ENCODE measurements at regions not wholly inside any gene's neighbourhood (a gene's known extent, or its start where the extent isn't known, plus 50 kb on each side); places are given as distances from the start of the nearest gene placed in this dataset.

DNA sequence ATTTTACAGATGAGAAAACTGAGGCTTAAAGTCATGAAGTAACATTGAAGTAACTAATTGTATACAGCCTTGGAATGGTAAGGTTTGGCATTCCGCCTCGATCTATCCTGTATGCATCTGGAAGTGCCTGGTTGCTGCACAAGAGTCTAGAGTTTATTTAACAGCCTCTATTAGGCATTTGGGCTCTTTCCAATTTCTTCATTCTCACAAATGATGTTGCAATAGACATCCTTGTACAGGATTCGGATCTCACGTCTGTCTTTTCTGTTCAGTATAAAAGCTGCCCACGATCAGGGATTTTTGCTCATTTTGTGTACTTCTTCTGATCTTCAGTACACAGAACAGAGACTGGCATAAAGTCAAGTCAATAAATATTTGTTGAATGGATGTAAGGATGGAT is 100.5 kb downstream of the AIPL1 start:
- H3K4me1 Mint-ChIP-seq = no peaks in the 10 kb centered on the region
- CTCF ChIA-PET = no interaction called here
- no peak for TF ChIP-seq PRRX2 (CRISPR knock-in tag; IDR thresholded peaks at IDR 0.05)

DNA sequence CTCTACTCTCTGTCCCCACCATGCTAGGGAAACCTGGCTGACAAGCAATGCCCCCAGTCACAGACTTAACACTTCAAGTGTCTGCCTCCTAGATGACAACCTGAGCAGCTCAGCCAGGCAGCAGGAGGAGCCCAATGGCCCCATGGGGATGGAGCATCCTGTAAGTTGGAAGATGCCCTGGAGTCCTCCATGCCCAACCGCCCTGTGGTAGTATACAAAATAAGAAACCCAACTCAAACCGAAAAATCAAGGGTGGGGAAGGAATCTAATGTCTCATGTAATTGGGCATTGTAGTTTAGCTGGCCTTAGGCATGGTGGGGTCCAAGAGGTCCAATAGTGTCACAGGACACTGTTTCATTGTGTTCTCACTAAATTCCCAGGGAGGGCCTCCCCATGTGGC is 104.0 kb downstream of the AIPL1 start:
- no peak overlapping the region for H3K4me3 Mint-ChIP-seq
- H3K27ac Mint-ChIP-seq = no peak overlapping the region
- ChIA-PET POLR2A (no interaction called here), CTCF (no interaction called here)
- no peak for TF ChIP-seq PRDM15 (CRISPR knock-in tag; IDR thresholded peaks at IDR 0.05)
- no peak for TF ChIP-seq HMGA2 (CRISPR knock-in tag; IDR thresholded peaks at IDR 0.05)
- TF ChIP-seq HMGXB4 (CRISPR knock-in tag; IDR thresholded peaks at IDR 0.05) = no peak
- no peak for TF ChIP-seq ERG (CRISPR knock-in tag; IDR thresholded peaks at IDR 0.05)
- TF ChIP-seq, protein P1, sequence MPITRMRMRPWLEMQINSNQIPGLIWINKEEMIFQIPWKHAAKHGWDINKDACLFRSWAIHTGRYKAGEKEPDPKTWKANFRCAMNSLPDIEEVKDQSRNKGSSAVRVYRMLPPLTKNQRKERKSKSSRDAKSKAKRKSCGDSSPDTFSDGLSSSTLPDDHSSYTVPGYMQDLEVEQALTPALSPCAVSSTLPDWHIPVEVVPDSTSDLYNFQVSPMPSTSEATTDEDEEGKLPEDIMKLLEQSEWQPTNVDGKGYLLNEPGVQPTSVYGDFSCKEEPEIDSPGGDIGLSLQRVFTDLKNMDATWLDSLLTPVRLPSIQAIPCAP (CRISPR knock-in tag; IDR thresholded peaks at IDR 0.05) = no peak
- TF ChIP-seq NFYB (CRISPR knock-in tag; conservative IDR thresholded peaks at IDR 0.05; ENCODE audit: low read depth) = no peak
- no peak for TF ChIP-seq TP53 (CRISPR knock-in tag; IDR thresholded peaks at IDR 0.05)
- no peak for TF ChIP-seq ZNF423 (CRISPR knock-in tag; IDR thresholded peaks at IDR 0.05)
- no peak for TF ChIP-seq TEAD1 (CRISPR knock-in tag; IDR thresholded peaks at IDR 0.05)
- no peak for TF ChIP-seq TEAD4 (CRISPR knock-in tag; IDR thresholded peaks at IDR 0.05)
- TF ChIP-seq SMAD3 (CRISPR knock-in tag; IDR thresholded peaks at IDR 0.05; ENCODE audit: borderline replicate concordance) = no peak
- no peak for TF ChIP-seq NR1H2 (CRISPR knock-in tag; IDR thresholded peaks at IDR 0.05)
- TF ChIP-seq, protein P2, sequence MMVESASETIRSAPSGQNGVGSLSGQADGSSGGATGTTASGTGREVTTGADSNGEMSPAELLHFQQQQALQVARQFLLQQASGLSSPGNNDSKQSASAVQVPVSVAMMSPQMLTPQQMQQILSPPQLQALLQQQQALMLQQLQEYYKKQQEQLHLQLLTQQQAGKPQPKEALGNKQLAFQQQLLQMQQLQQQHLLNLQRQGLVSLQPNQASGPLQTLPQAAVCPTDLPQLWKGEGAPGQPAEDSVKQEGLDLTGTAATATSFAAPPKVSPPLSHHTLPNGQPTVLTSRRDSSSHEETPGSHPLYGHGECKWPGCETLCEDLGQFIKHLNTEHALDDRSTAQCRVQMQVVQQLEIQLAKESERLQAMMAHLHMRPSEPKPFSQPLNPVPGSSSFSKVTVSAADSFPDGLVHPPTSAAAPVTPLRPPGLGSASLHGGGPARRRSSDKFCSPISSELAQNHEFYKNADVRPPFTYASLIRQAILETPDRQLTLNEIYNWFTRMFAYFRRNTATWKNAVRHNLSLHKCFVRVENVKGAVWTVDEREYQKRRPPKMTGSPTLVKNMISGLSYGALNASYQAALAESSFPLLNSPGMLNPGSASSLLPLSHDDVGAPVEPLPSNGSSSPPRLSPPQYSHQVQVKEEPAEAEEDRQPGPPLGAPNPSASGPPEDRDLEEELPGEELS (CRISPR knock-in tag; IDR thresholded peaks at IDR 0.05) = no peak
- no peak for TF ChIP-seq ZNF425 (CRISPR knock-in tag; conservative IDR thresholded peaks at IDR 0.05)
- no peak for TF ChIP-seq NR2C2 (CRISPR knock-in tag; IDR thresholded peaks at IDR 0.05)
- TF ChIP-seq ZNF317 (CRISPR knock-in tag; IDR thresholded peaks at IDR 0.05; ENCODE audit: borderline replicate concordance, low read depth) = no peak
- TF ChIP-seq CTCF (IDR thresholded peaks at IDR 0.05) = no peak
- TF ChIP-seq EMX1 (CRISPR knock-in tag; IDR thresholded peaks at IDR 0.05) = no peak
- DNase-seq (ENCODE audit: low spot score) (no peak), ATAC-seq (no peak)
- H3K36me3 Mint-ChIP-seq = no peaks in the 10 kb centered on the region
- peaks cover 6% of the 10 kb centered on the region for H3K27me3 Mint-ChIP-seq (ENCODE audit: low read depth)
- peaks cover 13% of the 10 kb centered on the region for H3K9me3 Mint-ChIP-seq
- H3K4me1 Mint-ChIP-seq = no peaks in the 10 kb centered on the region; the same call in 1 of the 2 replicates

More for the DNA sequence above, 100.5 kb downstream of the AIPL1 start:
- H3K27ac Mint-ChIP-seq = no peak overlapping the region
- POLR2A ChIA-PET = no interaction called here
- H3K27me3 Mint-ChIP-seq (ENCODE audit: low read depth) = peaks cover 6% of the 10 kb centered on the region
- no peak for DNase-seq (ENCODE audit: low spot score)
- H3K4me3 Mint-ChIP-seq = no peak overlapping the region
- H3K9me3 Mint-ChIP-seq = peaks cover 6% of the 10 kb centered on the region
- H3K36me3 Mint-ChIP-seq = no peaks in the 10 kb centered on the region
- no peak for ATAC-seq
